ENCODE measurements at regions not wholly inside any gene's neighbourhood (a gene's known extent, or its start where the extent isn't known, plus 50 kb on each side); places are given as distances from the start of the nearest gene placed in this dataset.
A peak's percentile ranks its signal among the peaks of the same experiment; 100 is the strongest.

- TF ChIP-seq CTCF (IDR thresholded peaks at IDR 0.05): no peak
- peak overlapping the region; percentile 65 for H2AFZ ChIP-seq
- H3K27me3 ChIP-seq (ENCODE audit: control insufficient read depth, insufficient read depth, low read length): no peaks in the 10 kb centered on the region
- H3K79me2 ChIP-seq: no peaks in the 10 kb centered on the region
- H3K9me3 ChIP-seq (ENCODE audit: control insufficient read depth, low read length): no peaks in the 10 kb centered on the region
- H3K27ac ChIP-seq: peak overlapping the region; percentile 74
- H3K4me3 ChIP-seq (ENCODE audit: low read depth, low read length): no peak overlapping the region
- H3K4me2 ChIP-seq (ENCODE audit: low read length): no peak overlapping the region
- H3K9ac ChIP-seq: no peak overlapping the region
- H3K36me3 ChIP-seq (ENCODE audit: control insufficient read depth, insufficient read depth, low read length): no peaks in the 10 kb centered on the region
- H3K4me1 ChIP-seq: peaks cover 43% of the 10 kb centered on the region
Observed at GRCh38 chr5:81820863-81821262, 70.0 kb upstream of the SSBP2 start.

GRCh38 chr5:81820318-81820636 lies 69.4 kb upstream of the SSBP2 start:
- Histone ChIP-seq H3K9me3 (ENCODE audit: control insufficient read depth, low read length) (no peaks in the 10 kb centered on the region), H3K27ac (peak overlapping the region; percentile 74), H3K36me3 (ENCODE audit: control insufficient read depth, insufficient read depth, low read length) (no peaks in the 10 kb centered on the region), H2AFZ (peak overlapping the region; percentile 67), H3K4me3 (ENCODE audit: low read depth, low read length) (no peak overlapping the region), H3K79me2 (no peaks in the 10 kb centered on the region), H3K9ac (no peak overlapping the region), H3K4me1 (peaks cover 37% of the 10 kb centered on the region), H3K27me3 (ENCODE audit: control insufficient read depth, insufficient read depth, low read length) (no peaks in the 10 kb centered on the region), H3K4me2 (ENCODE audit: low read length) (peak overlapping the region; percentile 25)
- TF ChIP-seq CTCF (IDR thresholded peaks at IDR 0.05): no peak

DNA sequence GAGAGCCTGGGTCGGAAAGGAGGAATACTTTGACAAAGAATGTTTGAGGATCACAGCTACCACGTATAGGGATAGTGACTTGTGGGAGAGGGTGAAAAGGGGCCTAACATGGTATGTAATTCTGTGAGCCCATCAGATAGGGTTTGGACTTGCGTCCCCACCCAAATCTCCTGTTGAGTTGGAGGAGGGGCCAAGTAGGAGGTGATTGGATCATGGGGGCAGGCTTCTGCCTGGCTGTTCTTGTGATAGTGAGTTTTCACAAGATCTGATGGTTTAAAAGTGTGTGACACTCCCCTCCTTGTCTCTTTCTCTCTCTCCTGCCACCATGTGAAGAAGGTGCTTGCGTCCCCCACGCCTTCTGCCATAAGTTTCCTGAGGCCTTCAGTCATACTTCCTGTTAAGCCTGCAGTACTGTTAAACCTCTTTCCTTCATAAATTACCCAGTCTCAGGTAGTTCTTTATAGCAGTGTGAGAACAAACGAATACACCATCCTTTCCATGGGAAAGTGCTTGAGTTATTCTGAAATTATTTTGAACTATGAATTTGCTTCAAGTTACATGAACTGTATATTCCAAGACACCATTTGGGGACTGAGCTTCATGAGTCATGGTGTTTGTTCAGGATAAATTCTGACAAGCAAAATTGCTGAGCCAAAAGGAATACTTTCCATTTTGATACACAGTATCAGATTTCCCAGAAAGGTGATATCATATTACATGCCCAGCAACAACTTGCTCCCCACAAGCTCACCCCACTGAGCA lies 68.8 kb upstream of the SSBP2 start:
- H3K27ac ChIP-seq: peak overlapping the region; percentile 74
- H3K9me3 ChIP-seq (ENCODE audit: control insufficient read depth, low read length): no peaks in the 10 kb centered on the region

DNA sequence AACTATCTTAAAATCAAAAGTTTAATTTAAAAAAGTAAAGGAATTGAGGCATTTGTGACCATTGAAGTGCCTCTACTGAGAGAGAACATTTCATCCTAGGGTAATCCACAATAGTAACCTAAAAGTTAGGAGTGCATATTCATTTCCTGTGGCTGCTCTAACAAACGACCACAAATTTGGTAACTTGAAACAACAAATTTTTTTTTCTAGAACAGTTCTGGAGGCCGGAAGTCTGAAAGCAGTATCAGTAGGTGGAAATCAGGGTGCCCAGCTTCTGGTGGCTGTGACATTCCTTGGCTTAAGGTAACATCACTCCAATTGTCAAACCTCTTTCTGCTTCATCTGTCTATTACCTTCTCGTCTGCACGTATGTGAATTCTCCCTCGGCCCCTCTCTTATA lies 67.1 kb upstream of the SSBP2 start:
- H3K4me2 ChIP-seq (ENCODE audit: low read length): no peak overlapping the region
- H3K27ac ChIP-seq: no peak overlapping the region
- no peak overlapping the region for H3K4me3 ChIP-seq (ENCODE audit: low read depth, low read length)
- H3K9me3 ChIP-seq (ENCODE audit: control insufficient read depth, low read length): no peaks in the 10 kb centered on the region
- TF ChIP-seq CTCF (IDR thresholded peaks at IDR 0.05): no peak
- no peaks in the 10 kb centered on the region for H3K79me2 ChIP-seq
- peak overlapping the region; percentile 6 for H2AFZ ChIP-seq
- no peak overlapping the region for H3K9ac ChIP-seq
- no peaks in the 10 kb centered on the region for H3K27me3 ChIP-seq (ENCODE audit: control insufficient read depth, insufficient read depth, low read length)
- H3K4me1 ChIP-seq: peaks cover 33% of the 10 kb centered on the region
- no peaks in the 10 kb centered on the region for H3K36me3 ChIP-seq (ENCODE audit: control insufficient read depth, insufficient read depth, low read length)

More for the DNA sequence above, 68.8 kb upstream of the SSBP2 start:
- no peak for TF ChIP-seq CTCF (IDR thresholded peaks at IDR 0.05)
- H3K9ac ChIP-seq: no peak overlapping the region
- H3K36me3 ChIP-seq (ENCODE audit: control insufficient read depth, insufficient read depth, low read length): no peaks in the 10 kb centered on the region
- no peak overlapping the region for H3K4me3 ChIP-seq (ENCODE audit: low read depth, low read length)
- H3K4me2 ChIP-seq (ENCODE audit: low read length): peak overlapping the region; percentile 26
- H2AFZ ChIP-seq: peak overlapping the region; percentile 67
- peaks cover 33% of the 10 kb centered on the region for H3K4me1 ChIP-seq
- no peaks in the 10 kb centered on the region for H3K27me3 ChIP-seq (ENCODE audit: control insufficient read depth, insufficient read depth, low read length)
- H3K79me2 ChIP-seq: no peaks in the 10 kb centered on the region

DNA sequence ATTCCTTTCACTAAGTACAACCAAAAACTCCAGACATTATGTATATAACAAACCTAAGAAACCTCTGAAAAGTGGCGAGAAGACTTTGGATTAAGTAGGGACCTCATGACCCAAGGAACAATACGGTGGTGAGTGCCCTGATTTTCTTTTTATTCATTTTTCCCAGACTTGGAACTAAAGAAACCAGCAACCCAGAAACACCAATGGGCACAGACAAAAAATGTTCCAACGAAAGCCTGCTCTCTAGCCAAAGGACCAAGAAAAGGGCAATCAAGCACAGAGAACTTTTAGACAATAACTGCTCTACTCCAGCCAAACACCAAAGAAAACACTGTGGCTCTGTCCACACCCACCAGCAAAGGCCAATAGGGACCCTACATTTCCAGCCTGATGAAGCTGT lies 66.2 kb upstream of the SSBP2 start:
- Histone ChIP-seq H3K4me2 (ENCODE audit: low read length) (no peak overlapping the region), H3K79me2 (no peaks in the 10 kb centered on the region), H3K27me3 (ENCODE audit: control insufficient read depth, insufficient read depth, low read length) (no peaks in the 10 kb centered on the region)

More for the DNA sequence above, 66.2 kb upstream of the SSBP2 start:
- Histone ChIP-seq H2AFZ (no peak overlapping the region), H3K4me3 (ENCODE audit: low read depth, low read length) (no peak overlapping the region), H3K27ac (no peak overlapping the region), H3K9ac (no peak overlapping the region), H3K4me1 (peaks cover 33% of the 10 kb centered on the region), H3K9me3 (ENCODE audit: control insufficient read depth, low read length) (no peaks in the 10 kb centered on the region), H3K36me3 (ENCODE audit: control insufficient read depth, insufficient read depth, low read length) (no peaks in the 10 kb centered on the region)
- no peak for TF ChIP-seq CTCF (IDR thresholded peaks at IDR 0.05)

Measured in parathyroid adenoma (tissue), 2 donors.